ENCODE measurements at regions not wholly inside any gene's neighbourhood (a gene's known extent, or its start where the extent isn't known, plus 50 kb on each side); places are given as distances from the start of the nearest gene placed in this dataset.

DNA sequence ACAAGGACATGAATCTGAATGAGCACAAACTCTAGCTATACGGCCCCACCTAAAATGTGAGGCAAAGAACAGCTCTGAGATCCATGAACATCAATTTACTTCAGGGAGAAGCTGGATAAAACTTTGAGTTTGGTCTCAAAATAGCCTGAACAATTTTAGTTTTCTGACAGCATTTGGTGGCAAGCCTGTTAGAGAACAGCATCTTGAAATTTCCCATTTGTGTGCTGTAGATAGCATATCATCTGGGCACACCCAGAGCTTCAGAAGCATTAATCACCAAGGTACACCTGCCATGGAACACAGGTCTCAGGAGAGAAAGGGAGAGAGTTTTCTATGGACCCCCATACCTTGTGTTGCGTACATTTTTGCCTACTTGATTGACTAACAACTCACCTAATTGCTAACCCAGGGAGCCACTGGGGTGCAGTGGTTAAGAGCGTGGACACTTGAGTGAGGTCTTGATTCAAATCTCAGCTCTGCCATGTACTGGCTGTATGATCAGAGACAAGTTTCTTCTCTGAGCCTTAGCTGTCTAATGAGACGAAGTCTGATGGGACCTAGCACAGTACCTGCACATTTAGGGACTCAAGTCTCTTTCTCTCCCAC lies 264.9 kb downstream of the PIK3R1 start:
- TF ChIP-seq, protein P1, sequence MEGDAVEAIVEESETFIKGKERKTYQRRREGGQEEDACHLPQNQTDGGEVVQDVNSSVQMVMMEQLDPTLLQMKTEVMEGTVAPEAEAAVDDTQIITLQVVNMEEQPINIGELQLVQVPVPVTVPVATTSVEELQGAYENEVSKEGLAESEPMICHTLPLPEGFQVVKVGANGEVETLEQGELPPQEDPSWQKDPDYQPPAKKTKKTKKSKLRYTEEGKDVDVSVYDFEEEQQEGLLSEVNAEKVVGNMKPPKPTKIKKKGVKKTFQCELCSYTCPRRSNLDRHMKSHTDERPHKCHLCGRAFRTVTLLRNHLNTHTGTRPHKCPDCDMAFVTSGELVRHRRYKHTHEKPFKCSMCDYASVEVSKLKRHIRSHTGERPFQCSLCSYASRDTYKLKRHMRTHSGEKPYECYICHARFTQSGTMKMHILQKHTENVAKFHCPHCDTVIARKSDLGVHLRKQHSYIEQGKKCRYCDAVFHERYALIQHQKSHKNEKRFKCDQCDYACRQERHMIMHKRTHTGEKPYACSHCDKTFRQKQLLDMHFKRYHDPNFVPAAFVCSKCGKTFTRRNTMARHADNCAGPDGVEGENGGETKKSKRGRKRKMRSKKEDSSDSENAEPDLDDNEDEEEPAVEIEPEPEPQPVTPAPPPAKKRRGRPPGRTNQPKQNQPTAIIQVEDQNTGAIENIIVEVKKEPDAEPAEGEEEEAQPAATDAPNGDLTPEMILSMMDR (conservative IDR thresholded peaks at IDR 0.05; ENCODE audit: low read depth, low read length): no peak
- TF ChIP-seq EZH2 (IDR thresholded peaks at IDR 0.05; ENCODE audit: borderline replicate concordance, low read depth, low read length, poor library complexity, severe bottlenecking): no peak

Measured in A673 (cell line).